ENCODE measurements at regions not wholly inside any gene's neighbourhood (a gene's known extent, or its start where the extent isn't known, plus 50 kb on each side); places are given as distances from the start of the nearest gene placed in this dataset.

DNA sequence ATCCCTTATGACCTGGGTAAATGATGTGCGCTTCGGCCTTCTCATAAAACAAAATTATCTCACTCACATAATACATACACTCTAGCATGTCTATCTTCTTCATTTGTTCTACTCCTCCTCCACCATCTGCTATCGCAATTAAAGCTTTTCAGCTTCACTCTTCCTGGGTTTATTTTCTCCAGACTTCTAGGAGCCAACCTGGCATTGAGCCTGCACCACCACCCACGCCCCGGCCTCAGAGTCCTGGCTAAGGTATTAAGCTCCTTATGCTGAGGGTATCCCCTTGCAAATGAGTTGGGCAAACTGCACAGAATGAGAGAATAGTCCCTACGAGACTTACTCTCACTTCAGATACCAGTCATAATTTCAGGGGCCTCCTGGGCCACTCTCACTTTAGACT is 236.1 kb upstream of the CDH12 start:
- TF ChIP-seq, protein P1, sequence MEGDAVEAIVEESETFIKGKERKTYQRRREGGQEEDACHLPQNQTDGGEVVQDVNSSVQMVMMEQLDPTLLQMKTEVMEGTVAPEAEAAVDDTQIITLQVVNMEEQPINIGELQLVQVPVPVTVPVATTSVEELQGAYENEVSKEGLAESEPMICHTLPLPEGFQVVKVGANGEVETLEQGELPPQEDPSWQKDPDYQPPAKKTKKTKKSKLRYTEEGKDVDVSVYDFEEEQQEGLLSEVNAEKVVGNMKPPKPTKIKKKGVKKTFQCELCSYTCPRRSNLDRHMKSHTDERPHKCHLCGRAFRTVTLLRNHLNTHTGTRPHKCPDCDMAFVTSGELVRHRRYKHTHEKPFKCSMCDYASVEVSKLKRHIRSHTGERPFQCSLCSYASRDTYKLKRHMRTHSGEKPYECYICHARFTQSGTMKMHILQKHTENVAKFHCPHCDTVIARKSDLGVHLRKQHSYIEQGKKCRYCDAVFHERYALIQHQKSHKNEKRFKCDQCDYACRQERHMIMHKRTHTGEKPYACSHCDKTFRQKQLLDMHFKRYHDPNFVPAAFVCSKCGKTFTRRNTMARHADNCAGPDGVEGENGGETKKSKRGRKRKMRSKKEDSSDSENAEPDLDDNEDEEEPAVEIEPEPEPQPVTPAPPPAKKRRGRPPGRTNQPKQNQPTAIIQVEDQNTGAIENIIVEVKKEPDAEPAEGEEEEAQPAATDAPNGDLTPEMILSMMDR (conservative IDR thresholded peaks at IDR 0.05): no peak
- no peak for TF ChIP-seq EZH2 (IDR thresholded peaks at IDR 0.05; ENCODE audit: low read depth)

Measured in PC-9 (cell line).